ENCODE measurements at regions not wholly inside any gene's neighbourhood (a gene's known extent, or its start where the extent isn't known, plus 50 kb on each side); places are given as distances from the start of the nearest gene placed in this dataset.

GRCh38 chr3:168803536-168803935 lies 707.8 kb upstream of the GOLIM4 start:
- CTCF ChIA-PET, result no interaction called here
- Mint-ChIP-seq H3K27me3 (no peaks in the 10 kb centered on the region), H3K27ac (no peak overlapping the region), H3K36me3 (ENCODE audit: low read depth) (no peaks in the 10 kb centered on the region), H3K4me1 (ENCODE audit: low read depth) (no peaks in the 10 kb centered on the region), H3K4me3 (no peak overlapping the region), H3K9me3 (no peaks in the 10 kb centered on the region)
- DNase-seq (no peak), ATAC-seq (no peak)
- intact Hi-C loops (cut with micrococcal nuclease), result no loop called here
- POLR2A ChIA-PET, result no interaction called here
- TF ChIP-seq CTCF (IDR thresholded peaks at IDR 0.05), result no peak

GRCh38 chr3:168802766-168803165 lies 707.0 kb upstream of the GOLIM4 start:
- ChIA-PET CTCF (no interaction called here), POLR2A (no interaction called here)
- no peak overlapping the region for H3K4me3 Mint-ChIP-seq
- no peak for ATAC-seq
- DNase-seq, result no peak
- H3K9me3 Mint-ChIP-seq, result no peaks in the 10 kb centered on the region
- no peaks in the 10 kb centered on the region for H3K4me1 Mint-ChIP-seq (ENCODE audit: low read depth)
- H3K27me3 Mint-ChIP-seq, result no peaks in the 10 kb centered on the region
- intact Hi-C loops (cut with micrococcal nuclease), result no loop called here
- H3K27ac Mint-ChIP-seq, result no peak overlapping the region
- no peak for TF ChIP-seq CTCF (IDR thresholded peaks at IDR 0.05)
- H3K36me3 Mint-ChIP-seq (ENCODE audit: low read depth), result no peaks in the 10 kb centered on the region

DNA sequence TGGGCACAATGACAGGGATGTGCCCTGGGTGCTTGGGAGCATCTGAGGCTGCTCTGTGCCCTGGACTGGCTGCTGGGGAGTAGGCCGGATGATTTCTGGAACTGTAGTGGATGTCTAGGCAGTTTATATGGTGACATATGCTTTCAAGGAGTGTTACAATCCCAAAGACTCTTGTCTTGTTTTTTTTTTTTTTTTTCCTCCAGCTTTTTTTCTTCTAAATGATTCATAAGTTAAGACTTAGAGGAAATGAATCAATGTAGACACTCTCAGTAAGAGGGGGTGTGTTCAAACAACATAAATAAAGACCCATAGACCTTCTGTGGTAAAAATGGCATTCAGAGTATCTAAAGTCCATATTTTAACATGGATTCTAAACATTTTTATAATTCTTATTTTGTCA lies 706.1 kb upstream of the GOLIM4 start:
- H3K36me3 Mint-ChIP-seq (ENCODE audit: low read depth), result no peaks in the 10 kb centered on the region
- intact Hi-C loops (cut with micrococcal nuclease), result no loop called here
- no peaks in the 10 kb centered on the region for H3K9me3 Mint-ChIP-seq
- H3K27me3 Mint-ChIP-seq, result no peaks in the 10 kb centered on the region
- DNase-seq, result no peak
- POLR2A ChIA-PET, result no interaction called here
- CTCF ChIA-PET, result no interaction called here
- TF ChIP-seq CTCF (IDR thresholded peaks at IDR 0.05), result no peak
- no peak overlapping the region for H3K4me3 Mint-ChIP-seq
- no peaks in the 10 kb centered on the region for H3K4me1 Mint-ChIP-seq (ENCODE audit: low read depth)
- no peak overlapping the region for H3K27ac Mint-ChIP-seq
- ATAC-seq, result no peak

DNA sequence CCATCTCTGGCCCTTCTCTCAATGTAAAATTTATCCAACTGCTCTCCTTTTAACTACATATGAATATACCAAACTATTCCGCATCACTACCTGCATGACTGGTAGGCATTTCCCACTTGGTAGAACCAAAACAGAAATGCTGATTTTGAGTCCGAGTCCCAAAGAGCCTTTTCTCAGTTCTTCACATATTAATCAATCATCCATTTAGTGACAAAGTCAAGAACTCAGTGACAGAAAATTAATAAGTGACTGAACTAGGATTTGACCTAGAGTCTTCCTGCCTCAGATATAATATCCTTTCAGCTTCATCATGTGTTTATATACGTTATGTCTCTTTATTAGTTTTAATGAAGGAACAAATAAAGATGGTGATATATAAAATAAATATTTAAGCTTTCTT lies 700.6 kb upstream of the GOLIM4 start:
- no peaks in the 10 kb centered on the region for H3K36me3 Mint-ChIP-seq (ENCODE audit: low read depth)
- DNase-seq (no peak), ATAC-seq (no peak)
- POLR2A ChIA-PET, result no interaction called here
- no peaks in the 10 kb centered on the region for H3K4me1 Mint-ChIP-seq (ENCODE audit: low read depth)
- CTCF ChIA-PET, result no interaction called here
- no peaks in the 10 kb centered on the region for H3K27me3 Mint-ChIP-seq
- H3K9me3 Mint-ChIP-seq, result no peaks in the 10 kb centered on the region
- TF ChIP-seq CTCF (IDR thresholded peaks at IDR 0.05), result no peak
- no peak overlapping the region for H3K27ac Mint-ChIP-seq
- no peak overlapping the region for H3K4me3 Mint-ChIP-seq
- intact Hi-C loops (cut with micrococcal nuclease), result no loop called here

GRCh38 chr3:168794427-168794826 lies 698.7 kb upstream of the GOLIM4 start:
- Mint-ChIP-seq H3K27ac (no peak overlapping the region), H3K4me1 (ENCODE audit: low read depth) (no peaks in the 10 kb centered on the region), H3K4me3 (no peak overlapping the region), H3K9me3 (no peaks in the 10 kb centered on the region), H3K36me3 (ENCODE audit: low read depth) (no peaks in the 10 kb centered on the region), H3K27me3 (no peaks in the 10 kb centered on the region)
- ChIA-PET CTCF (no interaction called here), POLR2A (no interaction called here)
- DNase-seq, result no peak
- ATAC-seq, result no peak
- intact Hi-C loops (cut with micrococcal nuclease), result no loop called here
- TF ChIP-seq CTCF (IDR thresholded peaks at IDR 0.05), result no peak

Data from activated CD8-positive, alpha-beta T cell treated with anti-CD3 and anti-CD28 coated beads for 36 hours (primary cell).